Kasumi-1 (cell line): ENCODE measurements at regions not wholly inside any gene's neighbourhood (a gene's known extent, or its start where the extent isn't known, plus 50 kb on each side); places are given as distances from the start of the nearest gene placed in this dataset.

ENCODE experiments used
- DNase-seq, 2 experiments: peaks; one replicate each; lab custom pipeline; 2025; lab: John Stamatoyannopoulos, UW

GRCh38 chr14:36028665-36029064, 147.9 kb downstream of the PTCSC3 start:
- DNase-seq = no peak

- no peak for DNase-seq
Observed at GRCh38 chr14:36028218-36028617, 148.3 kb downstream of the PTCSC3 start.

GRCh38 chr14:36027354-36027753, 149.2 kb downstream of the PTCSC3 start:
- no peak for DNase-seq

GRCh38 chr14:36022765-36023410, 153.6 kb downstream of the PTCSC3 start:
- no peak for DNase-seq

GRCh38 chr14:36021591-36022320, 154.8 kb downstream of the PTCSC3 start:
- DNase-seq = no peak

GRCh38 chr14:36021030-36021422, 155.5 kb downstream of the PTCSC3 start:
- no peak for DNase-seq

GRCh38 chr14:36020120-36021029, 156.1 kb downstream of the PTCSC3 start:
- no peak for DNase-seq

GRCh38 chr14:36019126-36019525, 157.4 kb downstream of the PTCSC3 start:
- no peak for DNase-seq

GRCh38 chr14:36014236-36014635, 162.3 kb downstream of the PTCSC3 start:
- no peak for DNase-seq

- DNase-seq = no peak
Observed at GRCh38 chr14:36013483-36013882, 163.0 kb downstream of the PTCSC3 start.

GRCh38 chr14:36012621-36013020, 163.9 kb downstream of the PTCSC3 start:
- no peak for DNase-seq

GRCh38 chr14:36009643-36010042, 166.9 kb downstream of the PTCSC3 start:
- no peak for DNase-seq

GRCh38 chr14:36006623-36007022, 169.9 kb downstream of the PTCSC3 start:
- DNase-seq = no peak

GRCh38 chr14:36005670-36006069, 170.9 kb downstream of the PTCSC3 start:
- no peak for DNase-seq

GRCh38 chr14:36001936-36002335, 174.6 kb downstream of the PTCSC3 start:
- no peak for DNase-seq

- DNase-seq = no peak
Observed at GRCh38 chr14:35999294-35999693, 173.2 kb downstream of the BRMS1L start.

GRCh38 chr14:35998303-35998702, 172.2 kb downstream of the BRMS1L start:
- no peak for DNase-seq

- DNase-seq = no peak
Observed at GRCh38 chr14:35993684-35993960, 167.5 kb downstream of the BRMS1L start.

GRCh38 chr14:35992816-35993683, 166.9 kb downstream of the BRMS1L start:
- DNase-seq = no peak

GRCh38 chr14:35991356-35991755, 165.2 kb downstream of the BRMS1L start:
- DNase-seq = no peak

- DNase-seq = no peak
Observed at GRCh38 chr14:35989736-35990135, 163.6 kb downstream of the BRMS1L start.
